Stomach (tissue), 4 donors: ENCODE measurements at regions not wholly inside any gene's neighbourhood (a gene's known extent, or its start where the extent isn't known, plus 50 kb on each side); places are given as distances from the start of the nearest gene placed in this dataset.

Experiments used
- CTCF ChIP-seq, 7 experiments: fragments of 450-650 bp in 4 of 7; fragments of 200-600 bp in 3 of 7; sonication (generic) in 3 of 7; IDR thresholded peaks; one replicate each; pipeline ENCODE4 v1.5.1; 2016 to 2019; ENCODE audit warnings: antibody characterized with exemption in 7 of 7, control low read depth in 2 of 7, mild to moderate bottlenecking in 1 of 7
- EP300 ChIP-seq: sonication (generic); formaldehyde crosslinking; IDR thresholded peaks from one replicate; pipeline ENCODE4 v1.6.1; 2017; ENCODE audit warnings: antibody characterized with exemption
- POLR2A ChIP-seq, 4 donors: fragments of 450-650 bp; IDR thresholded peaks; one replicate each; pipeline ENCODE4 v1.6.1; 2016; ENCODE audit warnings: antibody characterized with exemption in 4 of 4, control low read depth in 2 of 4, mild to moderate bottlenecking in 1 of 4, moderate library complexity in 1 of 4
- POLR2AphosphoS5 ChIP-seq, 3 donors: sonication (generic); formaldehyde crosslinking; IDR thresholded peaks; one replicate each; pipeline ENCODE4 v1.6.1; 2016; ENCODE audit warnings: antibody characterized with exemption in 3 of 3

GRCh38 chr1:221117548-221117951 lies 238.3 kb downstream of the HLX start:
- no peak for TF ChIP-seq POLR2A (IDR thresholded peaks at IDR 0.05)
- no peak for TF ChIP-seq CTCF (IDR thresholded peaks at IDR 0.05)
- no peak for TF ChIP-seq EP300
- peak in 1 of 3 donors; percentile 3 for TF ChIP-seq POLR2AphosphoS5 (IDR thresholded peaks at IDR 0.05)
